Ovary (tissue), 3 donors: ENCODE measurements at regions not wholly inside any gene's neighbourhood (a gene's known extent, or its start where the extent isn't known, plus 50 kb on each side); places are given as distances from the start of the nearest gene placed in this dataset.

Source experiments
- CTCF ChIP-seq, 3 donors: fragments of 450-650 bp in 2 of 3; fragments of 200-600 bp in 1 of 3; IDR thresholded peaks; one replicate each; pipeline versions ENCODE4 v1.5.1 to v1.8.0; 2016 to 2022; ENCODE audit warnings: antibody characterized with exemption in 3 of 3, mild to moderate bottlenecking in 1 of 3
- EP300 ChIP-seq: sonication (generic); formaldehyde crosslinking; IDR thresholded peaks from one replicate; pipeline ENCODE4 v1.6.1; 2017; ENCODE audit warnings: antibody characterized with exemption
- POLR2A ChIP-seq: fragments of 450-650 bp; IDR thresholded peaks from one replicate; pipeline ENCODE4 v1.6.1; 2017; ENCODE audit warnings: antibody characterized with exemption, mild to moderate bottlenecking, moderate library complexity
- donor health status: DM: no; HTN: no; CAD: no.

GRCh38 chr7:46390042-46390441 is 469.0 kb upstream of the IGFBP3 start:
- no peak for TF ChIP-seq POLR2A
- no peak for TF ChIP-seq CTCF (IDR thresholded peaks at IDR 0.05)
- no peak for TF ChIP-seq EP300
